Smooth muscle cell (in vitro differentiated cells): ENCODE measurements at regions not wholly inside any gene's neighbourhood (a gene's known extent, or its start where the extent isn't known, plus 50 kb on each side); places are given as distances from the start of the nearest gene placed in this dataset.

Source experiments
- DNase-seq: peaks from one replicate; lab custom pipeline; 2025; ENCODE audit not compliant: unreplicated experiment; lab: John Stamatoyannopoulos, UW
- H2AFZ ChIP-seq: fragments of 200-600 bp; sonication (generic); 2 replicates; pipeline ENCODE4 v1.6.0; 2016; ENCODE audit warnings: antibody characterized with exemption, low read depth, mild to moderate bottlenecking
- H3F3A ChIP-seq: fragments of 200-600 bp; sonication (generic); 2 replicates; pipeline ENCODE4 v1.6.0; 2017; ENCODE audit warnings: antibody characterized with exemption, low read depth
- H3K27ac ChIP-seq: fragments of 200-600 bp; sonication (generic); 2 replicates; pipeline ENCODE4 v1.5.1; 2016; ENCODE audit warnings: low read depth, mild to moderate bottlenecking
- H3K27me3 ChIP-seq: fragments of 200-600 bp; sonication (generic); 2 replicates; pipeline ENCODE4 v1.6.1; 2016; ENCODE audit warnings: low read depth, mild to moderate bottlenecking
- H3K36me3 ChIP-seq: fragments of 200-600 bp; sonication (generic); 2 replicates; pipeline ENCODE4 v1.5.1; 2016; ENCODE audit warnings: low read depth
- H3K4me1 ChIP-seq: fragments of 200-600 bp; sonication (generic); 2 replicates; pipeline ENCODE4 v1.5.1; 2016; ENCODE audit warnings: low read depth
- H3K4me2 ChIP-seq: fragments of 200-600 bp; sonication (generic); 2 replicates; pipeline ENCODE4 v1.6.0; 2016; ENCODE audit warnings: mild to moderate bottlenecking
- H3K4me3 ChIP-seq: fragments of 200-600 bp; sonication (generic); 2 replicates; pipeline ENCODE4 v1.5.1; 2016; ENCODE audit warnings: mild to moderate bottlenecking
- H3K79me2 ChIP-seq: fragments of 200-600 bp; sonication (generic); 2 replicates; pipeline ENCODE4 v1.6.0; 2016; ENCODE audit warnings: low read depth, mild to moderate bottlenecking
- H3K9ac ChIP-seq: fragments of 200-600 bp; sonication (generic); 2 replicates; pipeline ENCODE4 v1.6.0; 2016; ENCODE audit warnings: low read depth
- H3K9me3 ChIP-seq: fragments of 200-600 bp; sonication (generic); replicated peaks from 2 replicates; pipeline ENCODE4 v1.5.1; 2016; ENCODE audit warnings: low read depth
- H4K20me1 ChIP-seq: fragments of 200-600 bp; sonication (generic); 2 replicates; pipeline ENCODE4 v1.6.0; 2016; ENCODE audit warnings: low read depth
- WGBS: methylation state at CpG from one replicate; pipeline ENCODE4 v1.1.7; 2016; ENCODE audit warnings: low lambda C conversion rate; 5-methylcytosine and 5-hydroxymethylcytosine counted together
- TF ChIP-seq, protein P1 (sequence below): fragments of 200-600 bp; sonication (generic); IDR thresholded peaks from 2 replicates; pipeline ENCODE4 v1.5.1; 2017; ENCODE audit warnings: borderline replicate concordance, mild to moderate bottlenecking, antibody characterized with exemption; ENCODE audit not compliant: insufficient read depth, poor library complexity, severe bottlenecking

DNA sequence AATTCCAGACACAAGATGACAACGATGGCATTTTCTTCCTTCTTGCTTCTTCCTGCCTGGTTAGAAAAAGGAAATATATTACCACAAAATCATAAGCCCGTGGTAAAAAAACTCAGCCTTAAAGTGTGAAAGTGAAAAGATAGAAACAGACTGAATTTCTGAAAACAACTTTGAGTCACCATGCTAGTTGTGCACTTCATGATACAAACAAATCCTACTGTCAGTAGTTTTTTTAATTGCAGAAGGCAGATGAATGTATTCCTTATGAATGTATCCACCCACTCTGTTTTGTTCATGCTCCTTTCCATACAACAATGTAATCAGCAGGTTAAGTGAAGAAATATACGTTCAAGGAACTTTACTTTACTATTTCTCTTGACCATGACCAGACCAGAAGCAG, 1144.7 kb downstream of the OTOL1 start:
- no peaks in the 10 kb centered on the region for H3K79me2 ChIP-seq
- H3K4me2 ChIP-seq, result no peak overlapping the region
- no peak overlapping the region for H3K4me3 ChIP-seq
- H2AFZ ChIP-seq, result peak overlapping the region; percentile 24
- no peaks in the 10 kb centered on the region for H3K4me1 ChIP-seq
- H3K9me3 ChIP-seq, result peaks cover 3% of the 10 kb centered on the region
- H3K36me3 ChIP-seq, result no peaks in the 10 kb centered on the region
- DNase-seq, result no peak
- no peaks in the 10 kb centered on the region for H3F3A ChIP-seq
- no peak overlapping the region for H3K27ac ChIP-seq
- H3K9ac ChIP-seq, result no peak overlapping the region
- TF ChIP-seq, protein P1, sequence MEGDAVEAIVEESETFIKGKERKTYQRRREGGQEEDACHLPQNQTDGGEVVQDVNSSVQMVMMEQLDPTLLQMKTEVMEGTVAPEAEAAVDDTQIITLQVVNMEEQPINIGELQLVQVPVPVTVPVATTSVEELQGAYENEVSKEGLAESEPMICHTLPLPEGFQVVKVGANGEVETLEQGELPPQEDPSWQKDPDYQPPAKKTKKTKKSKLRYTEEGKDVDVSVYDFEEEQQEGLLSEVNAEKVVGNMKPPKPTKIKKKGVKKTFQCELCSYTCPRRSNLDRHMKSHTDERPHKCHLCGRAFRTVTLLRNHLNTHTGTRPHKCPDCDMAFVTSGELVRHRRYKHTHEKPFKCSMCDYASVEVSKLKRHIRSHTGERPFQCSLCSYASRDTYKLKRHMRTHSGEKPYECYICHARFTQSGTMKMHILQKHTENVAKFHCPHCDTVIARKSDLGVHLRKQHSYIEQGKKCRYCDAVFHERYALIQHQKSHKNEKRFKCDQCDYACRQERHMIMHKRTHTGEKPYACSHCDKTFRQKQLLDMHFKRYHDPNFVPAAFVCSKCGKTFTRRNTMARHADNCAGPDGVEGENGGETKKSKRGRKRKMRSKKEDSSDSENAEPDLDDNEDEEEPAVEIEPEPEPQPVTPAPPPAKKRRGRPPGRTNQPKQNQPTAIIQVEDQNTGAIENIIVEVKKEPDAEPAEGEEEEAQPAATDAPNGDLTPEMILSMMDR, result no peak
- no peaks in the 10 kb centered on the region for H3K27me3 ChIP-seq
- WGBS, result 89% methylated on average over 3 of the region's 3 CpGs
- no peaks in the 10 kb centered on the region for H4K20me1 ChIP-seq

DNA sequence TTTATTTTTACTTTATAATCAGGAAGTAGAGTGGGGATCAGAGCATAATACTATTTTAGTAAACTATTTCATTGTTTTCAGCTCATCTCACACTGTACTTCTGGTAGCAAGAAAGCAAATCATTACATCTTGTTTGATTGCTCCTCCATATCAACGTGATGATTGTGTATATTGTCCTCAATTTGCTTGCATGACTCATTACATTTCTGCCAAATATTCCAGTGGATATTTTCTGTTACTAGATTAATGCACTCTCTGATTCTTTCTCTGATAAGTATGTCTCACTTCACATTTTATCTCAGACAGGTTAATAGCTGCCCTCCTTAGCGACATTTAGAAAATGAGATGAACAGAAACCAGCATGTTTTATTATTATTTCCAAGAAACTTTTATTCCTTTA, 1145.3 kb downstream of the OTOL1 start:
- TF ChIP-seq, protein P1, result no peak
- Histone ChIP-seq H3K9me3 (peaks cover 3% of the 10 kb centered on the region), H3K27me3 (no peaks in the 10 kb centered on the region), H3K27ac (no peak overlapping the region), H3K4me2 (no peak overlapping the region), H3K36me3 (no peaks in the 10 kb centered on the region), H4K20me1 (no peaks in the 10 kb centered on the region), H3K4me3 (no peak overlapping the region), H2AFZ (no peak overlapping the region), H3K79me2 (no peaks in the 10 kb centered on the region), H3K9ac (no peak overlapping the region), H3K4me1 (no peaks in the 10 kb centered on the region), H3F3A (no peaks in the 10 kb centered on the region)
- WGBS, result 84% methylated on average over 2 of the region's 2 CpGs
- DNase-seq, result no peak

DNA sequence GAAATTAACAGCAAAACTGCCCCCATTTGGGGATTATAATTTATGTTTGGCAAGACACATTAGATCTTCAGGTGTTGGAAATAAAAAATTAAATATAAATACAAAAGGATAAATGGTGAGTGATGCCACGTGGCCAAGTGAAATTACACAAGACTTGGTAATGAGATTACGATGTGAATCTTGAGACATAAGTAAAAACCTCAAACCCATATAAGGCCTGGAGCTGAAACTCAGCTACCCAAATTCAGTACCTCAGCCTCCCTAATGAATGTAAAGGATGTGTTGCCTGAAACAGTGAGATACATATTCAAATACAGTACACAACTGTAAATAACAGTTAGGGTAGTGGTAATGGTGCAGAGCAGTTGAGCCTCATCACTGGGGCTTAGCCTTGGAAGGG, 1146.6 kb downstream of the OTOL1 start:
- H4K20me1 ChIP-seq, result no peaks in the 10 kb centered on the region
- no peak overlapping the region for H3K4me2 ChIP-seq
- WGBS, result 67% methylated on average over 2 of the region's 2 CpGs
- no peak overlapping the region for H3K27ac ChIP-seq
- H3K27me3 ChIP-seq, result no peaks in the 10 kb centered on the region
- no peak overlapping the region for H2AFZ ChIP-seq
- no peak for DNase-seq
- TF ChIP-seq, protein P1, result no peak
- H3K9ac ChIP-seq, result no peak overlapping the region
- H3K4me3 ChIP-seq, result no peak overlapping the region
- no peaks in the 10 kb centered on the region for H3K36me3 ChIP-seq
- H3K4me1 ChIP-seq, result no peaks in the 10 kb centered on the region
- no peaks in the 10 kb centered on the region for H3F3A ChIP-seq
- H3K79me2 ChIP-seq, result no peaks in the 10 kb centered on the region
- no peaks in the 10 kb centered on the region for H3K9me3 ChIP-seq

DNA sequence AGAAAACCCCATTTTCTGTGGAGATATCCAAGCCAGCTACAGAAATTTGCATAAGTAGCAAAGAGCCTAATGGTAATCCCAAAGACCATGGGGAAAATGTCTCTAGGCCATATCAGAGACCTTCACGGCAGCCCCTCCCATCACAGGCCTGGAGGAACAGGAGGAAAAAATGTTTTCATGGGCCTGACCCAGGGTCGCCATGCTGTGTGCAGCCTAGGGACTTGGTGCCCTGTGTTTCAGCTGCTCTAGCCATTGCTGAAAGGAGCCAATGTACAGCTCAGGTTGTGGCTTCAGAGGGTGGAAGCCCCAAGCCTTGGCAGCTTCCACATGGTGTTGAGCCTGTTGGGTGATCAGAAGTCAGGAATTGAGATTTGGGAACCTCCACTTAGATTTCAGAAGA, 1150.7 kb downstream of the OTOL1 start:
- no peaks in the 10 kb centered on the region for H3K9me3 ChIP-seq
- TF ChIP-seq, protein P1, result no peak

More for the DNA sequence above, 1150.7 kb downstream of the OTOL1 start:
- Histone ChIP-seq H4K20me1 (no peaks in the 10 kb centered on the region), H3K27ac (no peak overlapping the region), H3K27me3 (no peaks in the 10 kb centered on the region), H3F3A (no peaks in the 10 kb centered on the region), H3K36me3 (no peaks in the 10 kb centered on the region), H3K9ac (no peak overlapping the region), H3K4me1 (no peaks in the 10 kb centered on the region), H3K79me2 (no peaks in the 10 kb centered on the region), H2AFZ (no peak overlapping the region), H3K4me2 (no peak overlapping the region), H3K4me3 (no peak overlapping the region)
- DNase-seq, result no peak
- WGBS, result 79% methylated on average over 2 of the region's 2 CpGs
